ENCODE measurements at regions not wholly inside any gene's neighbourhood (a gene's known extent, or its start where the extent isn't known, plus 50 kb on each side); places are given as distances from the start of the nearest gene placed in this dataset.
A peak's percentile ranks its signal among the peaks of the same experiment; 100 is the strongest.

- Mint-ChIP-seq H3K4me3 (no peak overlapping the region), H3K4me1 (ENCODE audit: low read depth) (no peaks in the 10 kb centered on the region), H3K36me3 (ENCODE audit: insufficient read depth) (no peaks in the 10 kb centered on the region), H3K27me3 (ENCODE audit: low read depth) (no peaks in the 10 kb centered on the region), H3K9me3 (no peaks in the 10 kb centered on the region)
- ATAC-seq (no peak), DNase-seq (no peak)
Measured at GRCh38 chr2:206845877-206846276, 80.5 kb downstream of the FASTKD2 start.

DNA sequence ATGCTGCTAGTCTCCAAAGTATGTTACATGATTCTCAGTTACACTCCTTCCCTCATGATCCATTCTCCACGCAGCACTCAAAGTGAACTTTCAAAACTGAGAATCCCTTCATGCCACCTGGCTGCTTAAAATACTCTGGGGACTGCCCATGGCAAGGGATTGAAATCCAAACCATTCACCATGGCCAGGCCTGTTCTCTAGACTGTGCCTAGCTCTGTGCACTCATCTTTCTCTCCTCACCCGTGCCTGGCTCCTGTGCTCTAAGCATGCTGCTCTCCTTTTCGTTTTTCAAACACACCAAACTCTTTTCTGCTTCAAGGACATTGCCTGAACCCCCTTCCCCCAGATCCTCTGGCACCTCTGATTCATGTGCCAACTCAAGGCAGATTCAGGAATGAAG, 80.9 kb downstream of the FASTKD2 start:
- no peaks in the 10 kb centered on the region for H3K9me3 Mint-ChIP-seq

DNA sequence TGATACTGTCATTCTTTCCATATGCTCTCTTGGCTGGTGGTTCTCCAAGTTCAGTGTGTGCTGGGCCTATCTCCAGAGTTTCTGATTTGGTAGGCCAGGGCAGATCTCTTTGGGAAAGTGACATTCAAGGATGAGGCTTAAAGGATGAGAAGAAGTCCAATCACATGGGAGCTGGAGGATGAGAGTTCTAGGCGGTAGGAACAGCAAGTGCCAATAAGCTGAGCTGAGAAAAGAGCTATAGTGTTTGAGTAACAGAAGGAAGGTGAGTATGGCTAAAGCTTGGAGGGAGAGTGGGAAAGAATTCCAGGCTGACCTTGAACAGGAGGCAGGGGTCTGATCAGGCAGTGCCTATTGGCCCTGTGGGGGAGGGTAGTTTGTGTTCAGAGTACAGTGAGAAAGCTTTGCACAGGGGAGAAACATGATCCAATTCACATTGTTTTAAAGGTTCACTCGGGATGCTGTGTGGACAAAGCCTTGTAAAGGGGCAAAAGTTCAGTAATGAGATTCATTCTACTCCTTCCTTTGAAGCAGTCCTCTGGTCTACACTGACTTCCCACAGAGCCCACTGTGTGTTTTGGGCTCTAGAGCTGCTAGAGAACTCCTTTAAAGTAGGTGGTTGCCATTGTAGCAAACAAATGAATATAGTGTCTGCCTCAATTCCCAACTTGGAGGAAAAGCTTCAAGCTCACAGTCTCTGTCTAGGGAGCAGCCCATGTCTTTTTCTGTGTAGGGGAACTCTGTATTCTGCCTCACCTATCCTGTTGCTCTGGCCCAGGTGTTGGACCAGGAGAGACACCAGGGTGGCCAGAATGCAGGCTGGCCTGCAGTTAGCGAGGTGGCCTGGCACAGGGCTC, 81.8 kb downstream of the FASTKD2 start:
- DNase-seq (no peak), ATAC-seq (no peak)
- Mint-ChIP-seq H3K9me3 (no peaks in the 10 kb centered on the region), H3K27me3 (ENCODE audit: low read depth) (no peaks in the 10 kb centered on the region), H3K36me3 (ENCODE audit: insufficient read depth) (no peaks in the 10 kb centered on the region), H3K4me3 (no peak overlapping the region), H3K4me1 (ENCODE audit: low read depth) (no peaks in the 10 kb centered on the region)

More for the DNA sequence above, 80.9 kb downstream of the FASTKD2 start:
- no peak for DNase-seq
- H3K36me3 Mint-ChIP-seq (ENCODE audit: insufficient read depth): no peaks in the 10 kb centered on the region
- no peaks in the 10 kb centered on the region for H3K4me1 Mint-ChIP-seq (ENCODE audit: low read depth)
- ATAC-seq: no peak
- no peak overlapping the region for H3K4me3 Mint-ChIP-seq
- H3K27me3 Mint-ChIP-seq (ENCODE audit: low read depth): no peaks in the 10 kb centered on the region

- Mint-ChIP-seq H3K36me3 (ENCODE audit: insufficient read depth) (peaks cover 2% of the 10 kb centered on the region), H3K4me3 (no peak overlapping the region), H3K27me3 (ENCODE audit: low read depth) (no peaks in the 10 kb centered on the region), H3K9me3 (no peaks in the 10 kb centered on the region), H3K4me1 (ENCODE audit: low read depth) (no peaks in the 10 kb centered on the region)
- no peak for DNase-seq
- ATAC-seq: no peak
Measured at GRCh38 chr2:206850369-206850768, 85.0 kb downstream of the FASTKD2 start.

GRCh38 chr2:206851521-206851920, 86.1 kb downstream of the FASTKD2 start:
- Mint-ChIP-seq H3K36me3 (ENCODE audit: insufficient read depth) (peaks cover 4% of the 10 kb centered on the region), H3K4me3 (no peak overlapping the region), H3K27me3 (ENCODE audit: low read depth) (no peaks in the 10 kb centered on the region), H3K9me3 (no peaks in the 10 kb centered on the region), H3K4me1 (ENCODE audit: low read depth) (no peaks in the 10 kb centered on the region)
- no peak for DNase-seq
- ATAC-seq: no peak

- DNase-seq (no peak), ATAC-seq (no peak)
- H3K9me3 Mint-ChIP-seq: no peaks in the 10 kb centered on the region
- H3K4me1 Mint-ChIP-seq (ENCODE audit: low read depth): peaks cover 8% of the 10 kb centered on the region
- H3K36me3 Mint-ChIP-seq (ENCODE audit: insufficient read depth): peaks cover 4% of the 10 kb centered on the region
- no peak overlapping the region for H3K4me3 Mint-ChIP-seq
- no peaks in the 10 kb centered on the region for H3K27me3 Mint-ChIP-seq (ENCODE audit: low read depth)
Measured at GRCh38 chr2:206853915-206854314, 85.4 kb upstream of the CPO start.

GRCh38 chr2:206855585-206856433, 83.5 kb upstream of the CPO start:
- no peak for ATAC-seq
- no peak for DNase-seq
- Mint-ChIP-seq H3K36me3 (ENCODE audit: insufficient read depth) (peaks cover 4% of the 10 kb centered on the region), H3K9me3 (no peaks in the 10 kb centered on the region), H3K4me3 (no peak overlapping the region), H3K27me3 (ENCODE audit: low read depth) (no peaks in the 10 kb centered on the region), H3K4me1 (ENCODE audit: low read depth) (peaks cover 20% of the 10 kb centered on the region)

- no peaks in the 10 kb centered on the region for H3K9me3 Mint-ChIP-seq
- ATAC-seq: no peak
- H3K4me3 Mint-ChIP-seq: no peak overlapping the region
- DNase-seq: no peak
- H3K4me1 Mint-ChIP-seq (ENCODE audit: low read depth): peaks cover 20% of the 10 kb centered on the region
- no peaks in the 10 kb centered on the region for H3K27me3 Mint-ChIP-seq (ENCODE audit: low read depth)
- H3K36me3 Mint-ChIP-seq (ENCODE audit: insufficient read depth): peaks cover 4% of the 10 kb centered on the region
Measured at GRCh38 chr2:206856513-206856912, 82.8 kb upstream of the CPO start.

DNA sequence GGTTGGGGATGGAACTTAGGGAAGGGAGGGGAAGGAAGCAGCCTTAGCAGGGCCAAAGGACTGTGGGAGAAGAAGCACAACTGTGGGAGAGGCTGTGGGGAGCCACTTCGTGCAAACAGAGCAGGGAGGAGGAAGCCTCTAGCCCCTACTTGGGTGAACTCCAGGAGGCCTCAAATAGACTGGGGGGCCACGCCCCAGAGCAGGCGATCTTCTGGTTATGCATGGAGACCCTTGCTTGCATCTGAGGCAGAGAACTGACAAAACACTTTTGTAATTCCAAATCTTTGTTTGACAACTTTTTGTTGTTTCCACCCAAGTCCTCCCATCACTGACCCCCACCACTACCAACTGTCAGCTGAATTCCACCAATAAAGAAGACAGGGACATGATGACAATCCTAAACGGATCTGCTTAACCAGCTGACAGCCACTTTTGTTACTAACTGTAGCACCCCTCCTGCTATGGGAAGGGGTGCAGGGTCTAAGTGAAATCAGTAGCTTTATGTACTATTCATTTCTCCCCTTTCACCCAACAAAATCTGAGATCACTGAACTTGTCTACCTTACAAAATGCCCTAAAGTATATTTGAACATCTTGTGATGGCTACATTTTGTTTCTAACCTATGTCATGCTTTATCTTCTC, 80.5 kb upstream of the CPO start:
- Mint-ChIP-seq H3K4me1 (ENCODE audit: low read depth) (peaks cover 20% of the 10 kb centered on the region), H3K36me3 (ENCODE audit: insufficient read depth) (peaks cover 2% of the 10 kb centered on the region), H3K27me3 (ENCODE audit: low read depth) (no peaks in the 10 kb centered on the region), H3K9me3 (no peaks in the 10 kb centered on the region), H3K4me3 (peak overlapping the region; percentile 54)
- no peak for DNase-seq
- peak in 1 of 2 donors; percentile 35 for ATAC-seq

GRCh38 chr2:206859330-206859739, 80.0 kb upstream of the CPO start:
- Mint-ChIP-seq H3K4me1 (ENCODE audit: low read depth) (peaks cover 20% of the 10 kb centered on the region), H3K27me3 (ENCODE audit: low read depth) (no peaks in the 10 kb centered on the region), H3K36me3 (ENCODE audit: insufficient read depth) (peaks cover 2% of the 10 kb centered on the region), H3K9me3 (no peaks in the 10 kb centered on the region), H3K4me3 (peak overlapping the region; percentile 54)
- no peak for DNase-seq
- peak; percentile 40 to 48 for ATAC-seq

DNA sequence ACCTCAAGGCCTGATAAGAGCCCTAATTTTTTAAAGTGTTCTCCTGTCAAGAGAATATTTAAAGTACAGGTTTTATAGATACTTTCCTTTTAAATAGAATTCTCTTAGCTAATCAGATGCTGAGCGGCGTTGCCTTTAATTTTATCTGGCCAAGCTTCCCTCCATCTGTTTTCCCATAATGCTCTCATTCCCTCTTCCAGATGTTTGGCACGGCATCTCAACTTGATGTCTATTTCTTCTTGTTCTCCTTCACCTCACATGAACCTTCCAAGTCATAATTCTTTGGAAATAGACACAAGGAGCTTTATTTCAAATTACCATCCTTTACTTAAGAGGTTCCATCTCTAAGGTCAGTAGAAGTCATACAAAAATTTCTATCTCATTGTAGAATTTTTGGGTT, 76.1 kb upstream of the CPO start:
- Mint-ChIP-seq H3K4me1 (ENCODE audit: low read depth) (peaks cover 19% of the 10 kb centered on the region), H3K27me3 (ENCODE audit: low read depth) (no peaks in the 10 kb centered on the region), H3K4me3 (no peak overlapping the region), H3K36me3 (ENCODE audit: insufficient read depth) (peaks cover 3% of the 10 kb centered on the region), H3K9me3 (no peaks in the 10 kb centered on the region)
- ATAC-seq: no peak
- DNase-seq: no peak

DNA sequence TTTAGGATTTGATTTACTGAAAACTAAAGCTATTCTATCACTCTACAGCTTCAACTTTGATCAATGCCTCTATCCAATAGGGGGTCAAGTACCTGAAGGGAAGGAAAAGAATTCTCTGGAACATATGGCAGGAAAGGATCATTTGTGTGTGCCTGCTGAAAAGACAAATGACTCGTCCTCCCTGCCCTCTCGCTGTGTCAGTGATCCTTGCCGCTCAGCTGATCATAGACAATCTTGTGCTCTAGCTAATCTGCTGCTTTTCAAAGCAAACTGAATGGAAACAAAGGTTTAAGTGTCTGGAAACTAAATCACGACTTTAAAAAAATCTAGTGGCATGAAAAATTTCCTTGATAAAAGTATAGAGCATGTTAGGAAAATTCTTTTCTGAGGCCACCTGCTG, 75.6 kb upstream of the CPO start:
- no peak for ATAC-seq
- no peaks in the 10 kb centered on the region for H3K9me3 Mint-ChIP-seq
- DNase-seq: no peak
- peaks cover 14% of the 10 kb centered on the region for H3K4me1 Mint-ChIP-seq (ENCODE audit: low read depth)
- H3K36me3 Mint-ChIP-seq (ENCODE audit: insufficient read depth): peaks cover 3% of the 10 kb centered on the region
- no peaks in the 10 kb centered on the region for H3K27me3 Mint-ChIP-seq (ENCODE audit: low read depth)
- H3K4me3 Mint-ChIP-seq: no peak overlapping the region

DNA sequence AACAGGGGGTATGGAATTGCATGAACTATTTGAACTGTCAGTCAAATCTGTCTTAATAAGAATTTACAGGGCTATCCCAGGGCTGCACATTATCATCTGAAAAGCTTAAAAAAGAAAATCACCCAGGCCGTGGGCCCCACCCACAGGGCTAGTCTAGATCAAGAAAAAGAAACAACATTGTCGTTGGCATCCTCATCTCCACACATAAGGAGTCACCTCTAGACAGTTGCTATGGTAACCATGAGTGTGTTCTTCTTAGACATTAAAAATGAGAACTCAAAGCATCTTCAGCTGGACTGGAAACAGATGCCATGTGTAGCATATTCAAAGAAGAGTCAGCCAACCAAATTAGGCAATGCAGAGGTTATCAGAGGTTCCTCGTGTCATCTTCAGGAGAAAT, 72.3 kb upstream of the CPO start:
- ATAC-seq (no peak), DNase-seq (no peak)
- H3K9me3 Mint-ChIP-seq: no peaks in the 10 kb centered on the region
- peaks cover 3% of the 10 kb centered on the region for H3K36me3 Mint-ChIP-seq (ENCODE audit: insufficient read depth)
- H3K4me1 Mint-ChIP-seq (ENCODE audit: low read depth): no peaks in the 10 kb centered on the region
- H3K4me3 Mint-ChIP-seq: no peak overlapping the region
- H3K27me3 Mint-ChIP-seq (ENCODE audit: low read depth): peaks cover 2% of the 10 kb centered on the region

- DNase-seq (no peak), ATAC-seq (no peak)
- Mint-ChIP-seq H3K9me3 (no peaks in the 10 kb centered on the region), H3K27me3 (ENCODE audit: low read depth) (peaks cover 2% of the 10 kb centered on the region), H3K36me3 (ENCODE audit: insufficient read depth) (peaks cover 3% of the 10 kb centered on the region), H3K4me3 (no peak overlapping the region), H3K4me1 (ENCODE audit: low read depth) (no peaks in the 10 kb centered on the region)
Measured at GRCh38 chr2:206869824-206870495, 69.4 kb upstream of the CPO start.

Data from activated T-cell treated with anti-CD3 and anti-CD28 coated beads, Interleukin-2, amount 50 U/mL, for 4 hours (primary cell).